ENCODE measurements at regions not wholly inside any gene's neighbourhood (a gene's known extent, or its start where the extent isn't known, plus 50 kb on each side); places are given as distances from the start of the nearest gene placed in this dataset.
"Not testable (repeated sequence)": the region's sequence is repeated elsewhere in the genome, so short reads cannot be mapped to it uniquely, and the experiment has no call there.

- no peak for DNase-seq (ENCODE audit: low read depth in 4 of 4, low spot score in 3 of 4)
These were observed 175.1 kb downstream of the FASLG start for GRCh38 chr1:172833954-172834353.

GRCh38 chr1:172834609-172835008 lies 175.7 kb downstream of the FASLG start:
- DNase-seq (ENCODE audit: low read depth in 4 of 4, low spot score in 3 of 4), result no peak

GRCh38 chr1:172835834-172836233 lies 176.9 kb downstream of the FASLG start:
- no peak for DNase-seq (ENCODE audit: low read depth in 4 of 4, low spot score in 3 of 4)

- DNase-seq (ENCODE audit: low read depth in 4 of 4, low spot score in 3 of 4), result no peak
These were observed 179.1 kb downstream of the FASLG start for GRCh38 chr1:172837816-172838679.

GRCh38 chr1:172838680-172839313 lies 179.9 kb downstream of the FASLG start:
- no peak for DNase-seq (ENCODE audit: low read depth in 4 of 4, low spot score in 3 of 4)

- DNase-seq (ENCODE audit: low read depth in 4 of 4, low spot score in 3 of 4), result not testable (repeated sequence)
These were observed 180.7 kb downstream of the FASLG start for GRCh38 chr1:172839639-172840038.

GRCh38 chr1:172843444-172843843 lies 184.5 kb downstream of the FASLG start:
- no peak for DNase-seq (ENCODE audit: low read depth in 4 of 4, low spot score in 3 of 4)

- DNase-seq (ENCODE audit: low read depth in 4 of 4, low spot score in 3 of 4), result no peak
These were observed 186.5 kb downstream of the FASLG start for GRCh38 chr1:172845371-172845770.

- no peak for DNase-seq (ENCODE audit: low read depth in 4 of 4, low spot score in 3 of 4)
These were observed 187.0 kb downstream of the FASLG start for GRCh38 chr1:172845865-172846264.

- DNase-seq (ENCODE audit: low read depth in 4 of 4, low spot score in 3 of 4), result not testable (repeated sequence)
These were observed 188.9 kb downstream of the FASLG start for GRCh38 chr1:172847814-172848213.

- DNase-seq (ENCODE audit: low read depth in 4 of 4, low spot score in 3 of 4), result no peak
These were observed 190.8 kb downstream of the FASLG start for GRCh38 chr1:172849653-172850052.

- DNase-seq (ENCODE audit: low read depth in 4 of 4, low spot score in 3 of 4), result no peak
These were observed 192.2 kb downstream of the FASLG start for GRCh38 chr1:172851077-172851476.

GRCh38 chr1:172851856-172852255 lies 193.0 kb downstream of the FASLG start:
- no peak for DNase-seq (ENCODE audit: low read depth in 4 of 4, low spot score in 3 of 4)

- not testable (repeated sequence) for DNase-seq (ENCODE audit: low read depth in 4 of 4, low spot score in 3 of 4)
These were observed 194.8 kb downstream of the TNFSF18 start for GRCh38 chr1:172855983-172856382.

GRCh38 chr1:172863031-172863430 lies 187.7 kb downstream of the TNFSF18 start:
- DNase-seq (ENCODE audit: low read depth in 4 of 4, low spot score in 3 of 4), result no peak

GRCh38 chr1:172867216-172867818 lies 183.4 kb downstream of the TNFSF18 start:
- DNase-seq (ENCODE audit: low read depth in 4 of 4, low spot score in 3 of 4), result no peak

GRCh38 chr1:172870901-172871606 lies 179.7 kb downstream of the TNFSF18 start:
- no peak for DNase-seq (ENCODE audit: low read depth in 4 of 4, low spot score in 3 of 4)

GRCh38 chr1:172874950-172875349 lies 175.8 kb downstream of the TNFSF18 start:
- no peak for DNase-seq (ENCODE audit: low read depth in 4 of 4, low spot score in 3 of 4)

- DNase-seq (ENCODE audit: low read depth in 4 of 4, low spot score in 3 of 4), result no peak
These were observed 174.8 kb downstream of the TNFSF18 start for GRCh38 chr1:172875892-172876291.

- DNase-seq (ENCODE audit: low read depth in 4 of 4, low spot score in 3 of 4), result no peak
These were observed 168.4 kb downstream of the TNFSF18 start for GRCh38 chr1:172882385-172882784.

GRCh38 chr1:172882791-172883386 lies 167.9 kb downstream of the TNFSF18 start:
- no peak for DNase-seq (ENCODE audit: low read depth in 4 of 4, low spot score in 3 of 4)

All from right renal pelvis (tissue), 4 donors.